Panc1 (cell line): ENCODE measurements at regions not wholly inside any gene's neighbourhood (a gene's known extent, or its start where the extent isn't known, plus 50 kb on each side); places are given as distances from the start of the nearest gene placed in this dataset.

ENCODE experiments used
- ATAC-seq: fragments of 200-7000 bp; cut with Tn5 transposase; 2 replicates; pipeline ENCODE4 v1.9.1; 2020; ENCODE audit warnings: mild to moderate bottlenecking, moderate library complexity
- BruUV-seq: library from RNA; stranded (reverse); fragments of 400-500 nt; replicated peaks from 2 replicates; lab custom pipeline; 2021; lab: Mats Ljungman, UMichigan
- CTCF ChIA-PET: fragments of 300-600 bp; sonication (Branson Sonifier 250); formaldehyde crosslinking; loops from one replicate; lab custom pipeline; 2022; ENCODE audit warnings: antibody characterized with exemption; lab: Charles Lee
- POLR2A ChIA-PET: fragments of 300-600 bp; sonication (Branson Sonifier 250); formaldehyde crosslinking; loops from one replicate; lab custom pipeline; 2022; ENCODE audit warnings: antibody characterized with exemption; lab: Charles Lee
- DNase-seq: peaks from one replicate; pipeline ENCODE4 v3.0.0-alpha.2; 2010; ENCODE audit warnings: low read depth, low spot score
- H3K27ac ChIP-seq: 2 replicates; pipeline ENCODE4 v1.5.1; 2011; ENCODE audit warnings: mild to moderate bottlenecking, low read length, inconsistent platforms
- H3K27me3 ChIP-seq: fragments of 200-500 bp; sonication (Bioruptor generic); 2 replicates; pipeline ENCODE4 v1.6.0; 2014; ENCODE audit warnings: low read length, inconsistent platforms; ENCODE audit not compliant: control insufficient read depth, insufficient read depth
- H3K36me3 ChIP-seq: fragments of 200-500 bp; sonication (Bioruptor generic); 2 replicates; pipeline ENCODE4 v1.5.1; 2014; ENCODE audit warnings: inconsistent platforms, mild to moderate bottlenecking, low read length, moderate library complexity; ENCODE audit not compliant: control insufficient read depth, insufficient read depth
- H3K4me1 ChIP-seq: 2 replicates; pipeline ENCODE4 v1.5.1; 2011; ENCODE audit warnings: inconsistent platforms, mild to moderate bottlenecking, low read length, moderate library complexity; ENCODE audit not compliant: control insufficient read depth, insufficient read depth
- H3K4me3 ChIP-seq, 2 experiments: 2 replicates each; pipeline ENCODE4 v1.5.1; 2011 to 2012; ENCODE audit warnings: low read depth in 2 of 2, low read length in 2 of 2, mild to moderate bottlenecking in 2 of 2, inconsistent platforms in 1 of 2, moderate library complexity in 1 of 2
- H3K9me3 ChIP-seq: fragments of 200-500 bp; sonication (Bioruptor generic); 2 replicates; pipeline ENCODE4 v1.5.1; 2014; ENCODE audit warnings: low read depth, mild to moderate bottlenecking, inconsistent platforms, low read length, moderate library complexity; ENCODE audit not compliant: control insufficient read depth, insufficient read depth
- CTCF ChIP-seq: fragments of 450-650 bp; IDR thresholded peaks from 2 replicates; pipeline ENCODE4 v1.5.1; 2017; ENCODE audit warnings: mild to moderate bottlenecking
- POLR2AphosphoS5 ChIP-seq: IDR thresholded peaks from 2 replicates; pipeline ENCODE4 v1.6.1; 2012; ENCODE audit warnings: mild to moderate bottlenecking, low read depth, low read length, moderate library complexity
- REST ChIP-seq, 2 experiments: IDR thresholded peaks; 2 replicates each; pipeline ENCODE4 v1.6.1; 2011 to 2012; ENCODE audit warnings: low read depth in 2 of 2, control low read depth in 1 of 2, low read length in 1 of 2, mild to moderate bottlenecking in 1 of 2, moderate library complexity in 1 of 2; ENCODE audit not compliant: insufficient read depth in 1 of 2
- SIN3A ChIP-seq: IDR thresholded peaks from 2 replicates; pipeline ENCODE4 v1.6.1; 2012; ENCODE audit warnings: low read depth, mild to moderate bottlenecking, low read length, moderate library complexity, borderline replicate concordance; ENCODE audit not compliant: insufficient read depth
- TCF7L2 ChIP-seq: IDR thresholded peaks from 2 replicates; pipeline ENCODE4 v1.6.1; 2011; ENCODE audit warnings: mild to moderate bottlenecking, low read depth, low read length, inconsistent platforms
- in situ Hi-C: cut with HindIII; loops from 2 replicates; pipeline ENCODE4 v1.10.0; 2016; ENCODE audit warnings: low sequenced_read_pairs, low pct_unique_long_range_greater_than_20kb
- intact Hi-C: fragments of 100-400 bp; cut with micrococcal nuclease; formaldehyde crosslinking; loops from one replicate; pipeline ENCODE4 v1.10.0; 2022; ENCODE audit not compliant: unreplicated experiment

DNA sequence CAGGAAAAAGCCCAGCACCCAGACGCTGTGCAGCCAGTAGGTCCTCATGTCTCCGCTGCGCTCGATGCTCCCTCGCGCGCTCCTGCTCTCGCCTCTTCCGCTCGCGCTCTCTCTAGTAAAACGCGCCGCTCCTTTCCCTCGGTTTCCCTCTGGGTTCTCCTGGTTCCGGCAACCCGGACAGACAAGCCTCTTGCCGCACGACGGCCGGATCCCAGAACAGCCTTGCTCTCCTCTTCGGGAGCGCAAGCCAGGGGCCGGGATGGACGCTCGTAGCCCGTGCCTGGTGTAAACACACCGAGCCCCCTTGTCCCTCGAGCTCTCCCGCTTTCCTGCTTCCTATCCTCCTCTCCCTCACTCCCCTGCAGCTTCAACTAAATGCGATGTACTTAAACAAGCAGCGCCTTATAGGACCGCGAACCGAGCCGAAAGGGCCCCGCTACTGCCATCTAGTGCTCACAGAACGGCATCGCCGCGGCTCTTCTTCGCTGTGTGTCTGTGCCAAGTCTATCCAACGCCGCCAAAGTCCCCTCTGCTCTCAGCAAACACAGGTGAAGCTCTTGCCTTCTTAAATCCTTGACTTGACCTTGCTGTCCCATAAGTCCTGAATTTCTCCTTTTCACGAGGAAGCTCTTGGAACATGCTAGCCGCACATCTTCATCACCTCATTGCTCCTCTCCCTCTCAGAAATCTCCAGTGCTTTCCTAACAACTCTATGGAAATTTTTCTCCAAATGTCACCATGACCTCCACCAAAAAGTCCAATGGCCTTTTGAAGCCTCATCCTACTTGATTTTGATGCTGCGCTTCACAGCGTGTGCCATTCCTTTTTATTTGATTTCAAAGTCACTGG is 1037.2 kb downstream of the IGSF11 start:
- ChIA-PET CTCF (interaction anchor here (0.8 kb wide), 1 partner anchor 258 kb away, joined by 3 read pairs; no protein-coding TSS in a partner anchor), POLR2A (no interaction called here)
- Histone ChIP-seq H3K27ac (no peak overlapping the region), H3K9me3 (no peaks in the 10 kb centered on the region), H3K36me3 (no peaks in the 10 kb centered on the region), H3K4me3 (peak overlapping the region; percentile 32; a peak in 3 of 4 replicates), H3K4me1 (no peaks in the 10 kb centered on the region), H3K27me3 (peaks cover 2% of the 10 kb centered on the region; the same call in 1 of the 2 replicates)
- peak; percentile 41 for DNase-seq
- in situ Hi-C loops (no loop called here), intact Hi-C loops (loop anchor here (10.0 kb wide), 2 partner anchors 627 to 1223 kb away; no protein-coding TSS in a partner anchor)
- peak; percentile 96 for ATAC-seq
- BruUV-seq = no TSS peak
- TF ChIP-seq CTCF (peak; percentile 92), REST (IDR thresholded peaks at IDR 0.05; ENCODE audit: insufficient read depth in 1 of 2, low read depth in 2 of 2, low read length in 1 of 2) (no peak), POLR2AphosphoS5 (no peak), SIN3A (no peak), TCF7L2 (no peak)

DNA sequence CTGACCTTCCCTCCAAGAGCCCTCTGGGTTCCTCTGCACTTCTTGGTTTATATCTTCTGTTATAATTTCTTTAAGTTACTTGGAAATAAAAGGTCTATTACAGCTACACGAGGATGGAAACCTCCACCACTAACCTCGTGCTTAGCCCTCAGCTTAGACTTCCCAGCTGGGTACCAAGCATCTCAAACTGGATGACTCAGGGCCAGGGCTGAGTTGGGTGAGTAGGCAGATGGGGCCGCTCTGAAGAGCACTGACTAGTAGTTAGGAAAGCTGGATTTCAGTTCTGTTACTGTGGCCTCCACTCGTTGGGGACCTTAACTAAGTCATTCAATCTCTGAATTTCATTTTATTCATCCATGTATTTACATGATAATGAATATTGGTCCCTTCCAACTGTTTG is 1036.6 kb downstream of the IGSF11 start:
- in situ Hi-C loops = no loop called here

More for the DNA sequence above, 1036.6 kb downstream of the IGSF11 start:
- no peak for ATAC-seq
- intact Hi-C loops = loop anchor here (10.0 kb wide), 2 partner anchors 627 to 1223 kb away; no protein-coding TSS in a partner anchor
- no peak for TF ChIP-seq REST (IDR thresholded peaks at IDR 0.05; ENCODE audit: insufficient read depth in 1 of 2, low read depth in 2 of 2, low read length in 1 of 2)
- TF ChIP-seq SIN3A = no peak
- no peak for TF ChIP-seq POLR2AphosphoS5
- TF ChIP-seq CTCF = no peak
- no peak for TF ChIP-seq TCF7L2
- Histone ChIP-seq H3K4me1 (no peaks in the 10 kb centered on the region), H3K27ac (no peak overlapping the region), H3K36me3 (no peaks in the 10 kb centered on the region), H3K9me3 (no peaks in the 10 kb centered on the region), H3K27me3 (peaks cover 2% of the 10 kb centered on the region; the same call in 1 of the 2 replicates), H3K4me3 (no peak overlapping the region)
- POLR2A ChIA-PET = no interaction called here
- CTCF ChIA-PET = interaction anchor here (0.8 kb wide), 1 partner anchor 257 kb away, joined by 3 read pairs; no protein-coding TSS in a partner anchor
- BruUV-seq = no TSS peak
- no peak for DNase-seq
